HEK293 (cell line): ENCODE measurements at regions not wholly inside any gene's neighbourhood (a gene's known extent, or its start where the extent isn't known, plus 50 kb on each side); places are given as distances from the start of the nearest gene placed in this dataset.

Experiments
- GLI2 ChIP-seq: fragments of 450-650 bp; formaldehyde crosslinking; IDR thresholded peaks from 2 replicates; pipeline ENCODE4; 2017; ENCODE audit warnings: missing biosample characterization, missing genetic modification characterization, low read depth, borderline replicate concordance
- IKZF3 ChIP-seq: fragments of 450-650 bp; IDR thresholded peaks from 2 replicates; pipeline ENCODE4 v1.5.0; 2018; ENCODE audit warnings: missing biosample characterization, mild to moderate bottlenecking, missing genetic modification characterization, moderate library complexity
- ZBTB17 ChIP-seq: fragments of 450-650 bp; formaldehyde crosslinking; IDR thresholded peaks from 2 replicates; pipeline ENCODE4 v1.5.1; 2016; ENCODE audit warnings: missing biosample characterization, missing genetic modification characterization
- ZBTB20 ChIP-seq: fragments of 450-650 bp; formaldehyde crosslinking; IDR thresholded peaks from 2 replicates; pipeline ENCODE4 v1.5.1; 2016; ENCODE audit warnings: missing biosample characterization, missing genetic modification characterization
- ZBTB21 ChIP-seq: fragments of 450-650 bp; formaldehyde crosslinking; IDR thresholded peaks from 2 replicates; pipeline ENCODE4 v1.5.1; 2017; ENCODE audit warnings: missing biosample characterization, missing genetic modification characterization
- ZIC2 ChIP-seq: fragments of 450-650 bp; formaldehyde crosslinking; IDR thresholded peaks from 2 replicates; pipeline ENCODE4 v1.5.1; 2016; ENCODE audit warnings: missing biosample characterization, missing genetic modification characterization
- ZNF175 ChIP-seq: fragments of 450-650 bp; formaldehyde crosslinking; IDR thresholded peaks from 2 replicates; pipeline ENCODE4 v1.5.1; 2016; ENCODE audit warnings: missing biosample characterization, missing genetic modification characterization
- ZNF184 ChIP-seq: fragments of 450-650 bp; IDR thresholded peaks from 2 replicates; pipeline ENCODE4 v1.5.1; 2018; ENCODE audit warnings: missing biosample characterization, mild to moderate bottlenecking, missing genetic modification characterization
- ZNF19 ChIP-seq: fragments of 450-650 bp; formaldehyde crosslinking; IDR thresholded peaks from 2 replicates; pipeline ENCODE4; 2016; ENCODE audit warnings: missing biosample characterization, missing genetic modification characterization, low read depth
- ZNF292 ChIP-seq: fragments of 450-650 bp; formaldehyde crosslinking; IDR thresholded peaks from 2 replicates; pipeline ENCODE4 v1.5.1; 2016; ENCODE audit warnings: low read depth, missing biosample characterization, missing genetic modification characterization, borderline replicate concordance
- ZNF302 ChIP-seq: fragments of 450-650 bp; formaldehyde crosslinking; IDR thresholded peaks from 2 replicates; pipeline ENCODE4 v1.5.1; 2016; ENCODE audit warnings: missing biosample characterization, missing genetic modification characterization, low read depth
- ZNF404 ChIP-seq: fragments of 450-650 bp; formaldehyde crosslinking; IDR thresholded peaks from 2 replicates; pipeline ENCODE4 v1.5.1; 2017; ENCODE audit warnings: missing biosample characterization, missing genetic modification characterization
- ZNF426 ChIP-seq: fragments of 450-650 bp; formaldehyde crosslinking; IDR thresholded peaks from 2 replicates; pipeline ENCODE4 v1.5.1; 2017; ENCODE audit warnings: missing biosample characterization, missing genetic modification characterization, mild to moderate bottlenecking, inconsistent platforms, moderate library complexity
- ZNF48 ChIP-seq: fragments of 450-650 bp; formaldehyde crosslinking; IDR thresholded peaks from 2 replicates; pipeline ENCODE4 v1.5.1; 2016; ENCODE audit warnings: missing biosample characterization, missing genetic modification characterization
- ZNF596 ChIP-seq: fragments of 450-650 bp; IDR thresholded peaks from 2 replicates; pipeline ENCODE4 v1.5.0; 2018; ENCODE audit warnings: missing biosample characterization, mild to moderate bottlenecking, missing genetic modification characterization, moderate library complexity
- ZNF610 ChIP-seq: fragments of 450-650 bp; formaldehyde crosslinking; IDR thresholded peaks from 2 replicates; pipeline ENCODE4 v1.5.1; 2016; ENCODE audit warnings: missing biosample characterization, missing genetic modification characterization, borderline replicate concordance
- ZNF701 ChIP-seq: fragments of 450-650 bp; formaldehyde crosslinking; IDR thresholded peaks from 2 replicates; pipeline ENCODE4 v1.5.1; 2016; ENCODE audit warnings: missing biosample characterization, missing genetic modification characterization
- ZNF843 ChIP-seq: fragments of 450-650 bp; formaldehyde crosslinking; IDR thresholded peaks from 2 replicates; pipeline ENCODE4 v1.5.1; 2016; ENCODE audit warnings: missing biosample characterization, missing genetic modification characterization
- ZSCAN16 ChIP-seq: fragments of 450-650 bp; formaldehyde crosslinking; IDR thresholded peaks from 2 replicates; pipeline ENCODE4 v1.5.1; 2016; ENCODE audit warnings: missing biosample characterization, missing genetic modification characterization
- TF ChIP-seq, protein P1 (sequence below): fragments of 450-650 bp; formaldehyde crosslinking; IDR thresholded peaks from 2 replicates; pipeline ENCODE4 v1.5.1; 2017; ENCODE audit warnings: missing biosample characterization, missing genetic modification characterization
- TF ChIP-seq, protein P2 (sequence below): fragments of 450-650 bp; formaldehyde crosslinking; IDR thresholded peaks from 2 replicates; pipeline ENCODE4 v1.5.1; 2016; ENCODE audit warnings: missing biosample characterization, missing genetic modification characterization
- TF ChIP-seq, protein P3 (sequence below): fragments of 450-650 bp; IDR thresholded peaks from 2 replicates; pipeline ENCODE4 v1.5.1; 2018; ENCODE audit warnings: missing biosample characterization, missing genetic modification characterization
- TF ChIP-seq, protein P4 (sequence below): IDR thresholded peaks from 2 replicates; pipeline ENCODE4 v1.6.1; 2011; ENCODE audit warnings: mild to moderate bottlenecking, low read depth, low read length, borderline replicate concordance
- TF ChIP-seq, protein P5 (sequence below): fragments of 450-650 bp; formaldehyde crosslinking; IDR thresholded peaks from 2 replicates; pipeline ENCODE4 v1.5.1; 2016; ENCODE audit warnings: missing biosample characterization, missing genetic modification characterization
- TF ChIP-seq, protein P6 (sequence below): fragments of 450-650 bp; formaldehyde crosslinking; IDR thresholded peaks from 2 replicates; pipeline ENCODE4 v1.5.1; 2016; ENCODE audit warnings: missing biosample characterization, missing genetic modification characterization
- TF ChIP-seq, protein P7 (sequence below): fragments of 450-650 bp; formaldehyde crosslinking; IDR thresholded peaks from 2 replicates; pipeline ENCODE4 v1.5.1; 2016; ENCODE audit warnings: missing biosample characterization, missing genetic modification characterization
- TF ChIP-seq, protein P8 (sequence below): fragments of 450-650 bp; formaldehyde crosslinking; IDR thresholded peaks from 2 replicates; pipeline ENCODE4 v1.5.1; 2016; ENCODE audit warnings: missing biosample characterization, missing genetic modification characterization

DNA sequence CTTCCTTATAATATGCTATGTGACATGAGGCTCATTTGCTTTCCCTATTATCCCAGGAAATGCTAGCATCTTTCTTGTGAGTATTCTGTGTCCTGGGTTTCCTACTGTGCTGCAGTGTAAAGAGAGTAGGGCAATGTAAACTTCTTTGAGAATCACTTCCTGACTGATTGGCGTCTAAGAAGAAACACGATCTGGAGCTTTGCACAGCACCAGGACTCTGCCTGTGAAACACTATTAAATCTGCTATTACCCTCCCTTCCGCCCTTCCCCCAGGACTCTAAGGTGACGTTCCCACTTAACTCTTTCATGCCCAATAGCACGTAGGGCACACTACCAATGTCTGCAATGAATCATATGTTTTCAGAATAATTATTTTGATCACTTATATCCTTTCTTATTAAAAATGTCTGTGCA lies 607.3 kb upstream of the CITED2 start (continued):
- TF ChIP-seq, protein P1, sequence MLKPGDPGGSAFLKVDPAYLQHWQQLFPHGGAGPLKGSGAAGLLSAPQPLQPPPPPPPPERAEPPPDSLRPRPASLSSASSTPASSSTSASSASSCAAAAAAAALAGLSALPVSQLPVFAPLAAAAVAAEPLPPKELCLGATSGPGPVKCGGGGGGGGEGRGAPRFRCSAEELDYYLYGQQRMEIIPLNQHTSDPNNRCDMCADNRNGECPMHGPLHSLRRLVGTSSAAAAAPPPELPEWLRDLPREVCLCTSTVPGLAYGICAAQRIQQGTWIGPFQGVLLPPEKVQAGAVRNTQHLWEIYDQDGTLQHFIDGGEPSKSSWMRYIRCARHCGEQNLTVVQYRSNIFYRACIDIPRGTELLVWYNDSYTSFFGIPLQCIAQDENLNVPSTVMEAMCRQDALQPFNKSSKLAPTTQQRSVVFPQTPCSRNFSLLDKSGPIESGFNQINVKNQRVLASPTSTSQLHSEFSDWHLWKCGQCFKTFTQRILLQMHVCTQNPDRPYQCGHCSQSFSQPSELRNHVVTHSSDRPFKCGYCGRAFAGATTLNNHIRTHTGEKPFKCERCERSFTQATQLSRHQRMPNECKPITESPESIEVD (tag by site-specific recombination), result peak; percentile 75
- TF ChIP-seq, protein P2, sequence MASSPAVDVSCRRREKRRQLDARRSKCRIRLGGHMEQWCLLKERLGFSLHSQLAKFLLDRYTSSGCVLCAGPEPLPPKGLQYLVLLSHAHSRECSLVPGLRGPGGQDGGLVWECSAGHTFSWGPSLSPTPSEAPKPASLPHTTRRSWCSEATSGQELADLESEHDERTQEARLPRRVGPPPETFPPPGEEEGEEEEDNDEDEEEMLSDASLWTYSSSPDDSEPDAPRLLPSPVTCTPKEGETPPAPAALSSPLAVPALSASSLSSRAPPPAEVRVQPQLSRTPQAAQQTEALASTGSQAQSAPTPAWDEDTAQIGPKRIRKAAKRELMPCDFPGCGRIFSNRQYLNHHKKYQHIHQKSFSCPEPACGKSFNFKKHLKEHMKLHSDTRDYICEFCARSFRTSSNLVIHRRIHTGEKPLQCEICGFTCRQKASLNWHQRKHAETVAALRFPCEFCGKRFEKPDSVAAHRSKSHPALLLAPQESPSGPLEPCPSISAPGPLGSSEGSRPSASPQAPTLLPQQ (tag by site-specific recombination), result peak; percentile 76; the same call in 1 of the 2 replicates
- TF ChIP-seq, protein P3, sequence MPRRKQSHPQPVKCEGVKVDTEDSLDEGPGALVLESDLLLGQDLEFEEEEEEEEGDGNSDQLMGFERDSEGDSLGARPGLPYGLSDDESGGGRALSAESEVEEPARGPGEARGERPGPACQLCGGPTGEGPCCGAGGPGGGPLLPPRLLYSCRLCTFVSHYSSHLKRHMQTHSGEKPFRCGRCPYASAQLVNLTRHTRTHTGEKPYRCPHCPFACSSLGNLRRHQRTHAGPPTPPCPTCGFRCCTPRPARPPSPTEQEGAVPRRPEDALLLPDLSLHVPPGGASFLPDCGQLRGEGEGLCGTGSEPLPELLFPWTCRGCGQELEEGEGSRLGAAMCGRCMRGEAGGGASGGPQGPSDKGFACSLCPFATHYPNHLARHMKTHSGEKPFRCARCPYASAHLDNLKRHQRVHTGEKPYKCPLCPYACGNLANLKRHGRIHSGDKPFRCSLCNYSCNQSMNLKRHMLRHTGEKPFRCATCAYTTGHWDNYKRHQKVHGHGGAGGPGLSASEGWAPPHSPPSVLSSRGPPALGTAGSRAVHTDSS (tag by site-specific recombination), result no peak
- 0 out of 2 replicates have a peak, but pooled peaks have one; percentile 22 for TF ChIP-seq ZSCAN16 (tag by site-specific recombination)
- peak; percentile 56 for TF ChIP-seq ZIC2 (tag by site-specific recombination)
- TF ChIP-seq IKZF3, result peak; percentile 45; the same call in 1 of the 2 replicates
- TF ChIP-seq ZNF292 (tag by site-specific recombination), result no peak
- TF ChIP-seq ZNF404, result no peak
- no peak for TF ChIP-seq ZNF426 (tag by site-specific recombination)
- TF ChIP-seq, protein P4, sequence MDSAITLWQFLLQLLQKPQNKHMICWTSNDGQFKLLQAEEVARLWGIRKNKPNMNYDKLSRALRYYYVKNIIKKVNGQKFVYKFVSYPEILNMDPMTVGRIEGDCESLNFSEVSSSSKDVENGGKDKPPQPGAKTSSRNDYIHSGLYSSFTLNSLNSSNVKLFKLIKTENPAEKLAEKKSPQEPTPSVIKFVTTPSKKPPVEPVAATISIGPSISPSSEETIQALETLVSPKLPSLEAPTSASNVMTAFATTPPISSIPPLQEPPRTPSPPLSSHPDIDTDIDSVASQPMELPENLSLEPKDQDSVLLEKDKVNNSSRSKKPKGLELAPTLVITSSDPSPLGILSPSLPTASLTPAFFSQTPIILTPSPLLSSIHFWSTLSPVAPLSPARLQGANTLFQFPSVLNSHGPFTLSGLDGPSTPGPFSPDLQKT, result no peak
- 0 out of 2 replicates have a peak, but pooled peaks have one; percentile 36 for TF ChIP-seq GLI2
- TF ChIP-seq, protein P5, sequence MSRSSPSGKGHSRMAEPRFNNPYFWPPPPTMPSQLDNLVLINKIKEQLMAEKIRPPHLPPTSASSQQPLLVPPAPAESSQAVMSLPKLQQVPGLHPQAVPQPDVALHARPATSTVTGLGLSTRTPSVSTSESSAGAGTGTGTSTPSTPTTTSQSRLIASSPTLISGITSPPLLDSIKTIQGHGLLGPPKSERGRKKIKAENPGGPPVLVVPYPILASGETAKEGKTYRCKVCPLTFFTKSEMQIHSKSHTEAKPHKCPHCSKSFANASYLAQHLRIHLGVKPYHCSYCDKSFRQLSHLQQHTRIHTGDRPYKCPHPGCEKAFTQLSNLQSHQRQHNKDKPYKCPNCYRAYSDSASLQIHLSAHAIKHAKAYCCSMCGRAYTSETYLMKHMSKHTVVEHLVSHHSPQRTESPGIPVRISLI (tag by site-specific recombination), result peak; percentile 15; the same call in 1 of the 2 replicates
- no peak for TF ChIP-seq ZNF610 (tag by site-specific recombination)
- TF ChIP-seq, protein P6, sequence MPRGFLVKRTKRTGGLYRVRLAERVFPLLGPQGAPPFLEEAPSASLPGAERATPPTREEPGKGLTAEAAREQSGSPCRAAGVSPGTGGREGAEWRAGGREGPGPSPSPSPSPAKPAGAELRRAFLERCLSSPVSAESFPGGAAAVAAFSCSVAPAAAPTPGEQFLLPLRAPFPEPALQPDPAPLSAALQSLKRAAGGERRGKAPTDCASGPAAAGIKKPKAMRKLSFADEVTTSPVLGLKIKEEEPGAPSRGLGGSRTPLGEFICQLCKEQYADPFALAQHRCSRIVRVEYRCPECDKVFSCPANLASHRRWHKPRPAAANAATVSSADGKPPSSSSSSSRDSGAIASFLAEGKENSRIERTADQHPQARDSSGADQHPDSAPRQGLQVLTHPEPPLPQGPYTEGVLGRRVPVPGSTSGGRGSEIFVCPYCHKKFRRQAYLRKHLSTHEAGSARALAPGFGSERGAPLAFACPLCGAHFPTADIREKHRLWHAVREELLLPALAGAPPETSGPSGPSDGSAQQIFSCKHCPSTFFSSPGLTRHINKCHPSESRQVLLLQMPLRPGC (tag by site-specific recombination), result peak; percentile 77; the same call in 1 of the 2 replicates
- no peak for TF ChIP-seq ZNF701 (tag by site-specific recombination)
- no peak for TF ChIP-seq ZNF175 (tag by site-specific recombination)
- no peak for TF ChIP-seq ZNF184
- TF ChIP-seq ZNF19 (tag by site-specific recombination), result no peak
- TF ChIP-seq, protein P7, sequence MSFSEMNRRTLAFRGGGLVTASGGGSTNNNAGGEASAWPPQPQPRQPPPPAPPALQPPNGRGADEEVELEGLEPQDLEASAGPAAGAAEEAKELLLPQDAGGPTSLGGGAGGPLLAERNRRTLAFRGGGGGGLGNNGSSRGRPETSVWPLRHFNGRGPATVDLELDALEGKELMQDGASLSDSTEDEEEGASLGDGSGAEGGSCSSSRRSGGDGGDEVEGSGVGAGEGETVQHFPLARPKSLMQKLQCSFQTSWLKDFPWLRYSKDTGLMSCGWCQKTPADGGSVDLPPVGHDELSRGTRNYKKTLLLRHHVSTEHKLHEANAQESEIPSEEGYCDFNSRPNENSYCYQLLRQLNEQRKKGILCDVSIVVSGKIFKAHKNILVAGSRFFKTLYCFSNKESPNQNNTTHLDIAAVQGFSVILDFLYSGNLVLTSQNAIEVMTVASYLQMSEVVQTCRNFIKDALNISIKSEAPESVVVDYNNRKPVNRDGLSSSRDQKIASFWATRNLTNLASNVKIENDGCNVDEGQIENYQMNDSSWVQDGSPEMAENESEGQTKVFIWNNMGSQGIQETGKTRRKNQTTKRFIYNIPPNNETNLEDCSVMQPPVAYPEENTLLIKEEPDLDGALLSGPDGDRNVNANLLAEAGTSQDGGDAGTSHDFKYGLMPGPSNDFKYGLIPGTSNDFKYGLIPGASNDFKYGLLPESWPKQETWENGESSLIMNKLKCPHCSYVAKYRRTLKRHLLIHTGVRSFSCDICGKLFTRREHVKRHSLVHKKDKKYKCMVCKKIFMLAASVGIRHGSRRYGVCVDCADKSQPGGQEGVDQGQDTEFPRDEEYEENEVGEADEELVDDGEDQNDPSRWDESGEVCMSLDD (tag by site-specific recombination), result no peak
- peak; percentile 67 for TF ChIP-seq ZBTB17
- TF ChIP-seq ZNF48 (tag by site-specific recombination), result no peak
- peak; percentile 99 for TF ChIP-seq ZBTB20 (tag by site-specific recombination)
- TF ChIP-seq, protein P8, sequence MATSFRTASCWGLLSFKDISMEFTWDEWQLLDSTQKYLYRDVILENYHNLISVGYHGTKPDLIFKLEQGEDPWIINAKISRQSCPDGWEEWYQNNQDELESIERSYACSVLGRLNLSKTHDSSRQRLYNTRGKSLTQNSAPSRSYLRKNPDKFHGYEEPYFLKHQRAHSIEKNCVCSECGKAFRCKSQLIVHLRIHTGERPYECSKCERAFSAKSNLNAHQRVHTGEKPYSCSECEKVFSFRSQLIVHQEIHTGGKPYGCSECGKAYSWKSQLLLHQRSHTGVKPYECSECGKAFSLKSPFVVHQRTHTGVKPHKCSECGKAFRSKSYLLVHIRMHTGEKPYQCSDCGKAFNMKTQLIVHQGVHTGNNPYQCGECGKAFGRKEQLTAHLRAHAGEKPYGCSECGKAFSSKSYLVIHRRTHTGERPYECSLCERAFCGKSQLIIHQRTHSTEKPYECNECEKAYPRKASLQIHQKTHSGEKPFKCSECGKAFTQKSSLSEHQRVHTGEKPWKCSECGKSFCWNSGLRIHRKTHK (tag by site-specific recombination), result no peak
- TF ChIP-seq ZNF596 (tag by site-specific recombination), result no peak
- no peak for TF ChIP-seq ZNF302
- TF ChIP-seq ZNF843, result peak; percentile 76
- peak; percentile 60; the same call in 1 of the 2 replicates for TF ChIP-seq ZBTB21 (tag by site-specific recombination)
